Pancreas (tissue), 10 donors: ENCODE measurements at regions not wholly inside any gene's neighbourhood (a gene's known extent, or its start where the extent isn't known, plus 50 kb on each side); places are given as distances from the start of the nearest gene placed in this dataset.

ENCODE experiments used
- ATAC-seq, 4 donors: fragments of 200-7000 bp; cut with Tn5 transposase; one replicate each; pipeline versions ENCODE4 v1.8.0 to v1.9.1; 2020; ENCODE audit warnings: mild to moderate bottlenecking in 4 of 4, moderate library complexity in 4 of 4
- DNase-seq, 6 donors: peaks; one replicate each; pipeline ENCODE4 v3.0.0-alpha.2; 2020
- FAIRE-seq: peaks from 2 replicates; lab custom pipeline; 2012; peaks lifted over from hg19 to GRCh38; lab: Jason Lieb, UNC
- H3K27ac ChIP-seq, 4 donors: fragments of 200-600 bp; sonication (generic); 1 replicate in 3 of 4; 2 replicates in 1 of 4; pipeline versions ENCODE4 v1.5.0 to v1.8.0; 2020
- H3K27me3 ChIP-seq, 4 donors: fragments of 200-600 bp; one replicate each; pipeline ENCODE4 v1.8.0; 2021
- H3K36me3 ChIP-seq, 3 donors: fragments of 200-600 bp; sonication (generic) in 1 of 3; one replicate each; pipeline versions ENCODE4 v1.5.0 to v1.8.0; 2020 to 2021
- H3K4me1 ChIP-seq, 3 donors: fragments of 200-600 bp; one replicate each; pipeline ENCODE4 v1.8.0; 2021
- H3K4me3 ChIP-seq, 4 donors: fragments of 200-600 bp; sonication (generic) in 2 of 4; one replicate each; pipeline versions ENCODE4 v1.5.0 to v1.8.0; 2020 to 2021
- H3K9me3 ChIP-seq, 4 donors: fragments of 200-600 bp; one replicate each; pipeline ENCODE4 v1.8.0; 2021
- CTCF ChIP-seq, 4 donors: fragments of 200-600 bp; sonication (generic) in 3 of 4; IDR thresholded peaks; one replicate each; pipeline versions ENCODE4 v1.5.0 to v1.8.0; 2021; ENCODE audit warnings: antibody characterized with exemption in 4 of 4
- WGBS, 2 donors: extraction: QIAGEN DNeasy Blood & Tissue Kit; methylation state at CpG; one replicate each; pipeline ENCODE4 v1.1.7; 2013; 5-methylcytosine and 5-hydroxymethylcytosine counted together
- intact Hi-C, 3 donors: fragments of 100-400 bp; cut with DNase I; formaldehyde crosslinking; loops; one replicate each; pipeline versions ENCODE4 v1.11.1 to v1.14.2; 2022
- donor health status: healthy with polysubstance abuse.
- donor health status: DM: no; HTN: no; CAD: no; lungs with moderate emphysema.
- donor health status: DM: no; HTN: no; CAD: no.
- donor health status: control.
- donor health status: control.
- donor health status: Bipolar disorder and iron deficiency.
- donor health status: DM: yes; HTN: yes; CAD: no.
- donor health status: DM: no; HTN: no; CAD: no.
- donor health status: DM: no; HTN: no; CAD: no.
- donor health status: DM: yes; HTN: yes; CAD: no.

DNA sequence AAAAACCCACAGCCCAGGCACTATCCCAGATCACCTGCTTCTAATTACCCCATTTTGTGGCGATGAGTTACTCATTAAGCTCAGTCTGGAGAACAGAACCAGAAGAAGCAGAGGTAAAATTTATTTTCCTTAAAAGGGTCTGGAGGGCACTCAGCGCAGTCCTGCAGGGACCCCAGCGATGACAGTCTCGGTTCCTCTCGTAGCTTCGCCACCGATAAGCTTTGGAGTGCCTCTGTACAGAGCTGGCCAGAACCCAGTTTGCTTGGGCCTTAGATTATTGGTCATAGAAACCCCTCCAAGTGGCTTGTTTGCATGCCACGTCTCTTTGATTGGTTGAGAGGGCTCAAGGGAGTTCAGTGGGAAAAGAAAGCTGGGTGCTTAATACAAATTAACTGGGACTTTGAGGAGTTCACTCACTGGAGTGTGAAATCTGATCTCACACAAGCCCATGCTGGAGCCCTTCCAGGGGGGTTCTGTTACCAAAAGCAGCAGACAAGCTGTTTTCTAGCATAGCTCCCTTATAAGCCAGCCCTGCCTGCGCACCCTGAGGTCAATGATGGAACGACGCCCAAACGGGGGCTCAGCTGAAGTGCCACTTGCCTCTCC is 158.5 kb upstream of the ARID1B start:
- peak in 2 of 4 donors; percentile 10 to 22 for ATAC-seq
- FAIRE-seq = no peak
- no peak for TF ChIP-seq CTCF (IDR thresholded peaks at IDR 0.05)
- Histone ChIP-seq H3K36me3 (no peaks in the 10 kb centered on the region), H3K27ac (no peak overlapping the region), H3K27me3 (no peaks in the 10 kb centered on the region), H3K9me3 (no peaks in the 10 kb centered on the region), H3K4me3 (no peak overlapping the region), H3K4me1 (no peaks in the 10 kb centered on the region)
- DNase-seq = no peak
- intact Hi-C loops = no loop called here
- WGBS, 2 donors = 66 to 73% methylated on average over 12 of the region's 12 CpGs

DNA sequence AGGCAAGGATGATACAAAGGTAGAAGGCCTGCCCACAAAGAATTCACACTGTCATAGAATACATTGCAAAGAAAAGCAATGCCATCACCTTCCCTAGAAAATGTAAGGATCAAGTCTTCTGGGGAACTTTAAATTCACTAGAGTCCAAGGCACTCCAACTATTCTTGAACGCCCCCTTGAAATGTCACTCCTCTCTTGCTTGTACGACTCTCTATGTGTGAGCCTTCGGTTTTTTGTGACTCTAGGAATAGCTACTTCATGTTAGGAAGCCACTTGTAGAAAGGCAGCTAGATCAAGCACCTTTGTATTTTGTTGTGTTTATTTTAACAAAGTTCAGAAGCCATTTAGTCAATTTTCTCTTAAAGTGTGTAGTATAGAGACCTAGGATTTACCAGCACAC is 159.2 kb upstream of the ARID1B start:
- FAIRE-seq (no peak), DNase-seq (no peak), ATAC-seq (no peak)
- H3K4me3 ChIP-seq = no peak overlapping the region
- H3K4me1 ChIP-seq = no peaks in the 10 kb centered on the region
- H3K9me3 ChIP-seq = no peaks in the 10 kb centered on the region
- 77 to 79% methylated on average over 3 of the region's 3 CpGs for whole genome bisulfite sequencing, 2 donors
- intact Hi-C loops = no loop called here
- no peaks in the 10 kb centered on the region for H3K27me3 ChIP-seq
- no peak overlapping the region for H3K27ac ChIP-seq
- no peak for TF ChIP-seq CTCF (IDR thresholded peaks at IDR 0.05)
- no peaks in the 10 kb centered on the region for H3K36me3 ChIP-seq

DNA sequence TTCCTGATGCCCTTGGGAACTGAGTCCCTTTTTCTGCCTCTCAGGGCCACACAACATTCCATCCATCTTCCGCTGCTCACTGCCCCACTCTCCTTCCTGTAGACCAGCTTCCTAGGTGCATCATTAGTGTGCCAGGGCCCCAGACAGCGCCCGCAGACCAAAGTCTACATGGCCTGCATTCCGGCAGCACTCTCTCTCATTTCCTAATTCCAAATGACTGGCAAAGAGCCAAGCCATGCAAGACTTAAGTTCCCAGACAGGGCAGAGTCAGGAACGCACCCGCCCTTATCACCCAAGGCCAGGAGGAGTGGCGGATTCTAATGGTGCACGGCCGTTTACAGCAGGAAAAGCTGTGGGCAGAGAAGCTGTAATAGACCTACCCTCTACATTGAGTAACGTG is 159.8 kb upstream of the ARID1B start:
- Histone ChIP-seq H3K27me3 (no peaks in the 10 kb centered on the region), H3K4me1 (no peaks in the 10 kb centered on the region), H3K4me3 (no peak overlapping the region), H3K36me3 (no peaks in the 10 kb centered on the region), H3K27ac (no peak overlapping the region), H3K9me3 (no peaks in the 10 kb centered on the region)
- intact Hi-C loops = no loop called here
- 17 to 18% methylated on average over 10 of the region's 10 CpGs for WGBS, 2 donors
- FAIRE-seq = no peak
- DNase-seq = peak in 3 of 6 donors; percentile 35 to 50 (median 38)
- peak; percentile 60 to 94 (median 84) for ATAC-seq
- no peak for TF ChIP-seq CTCF (IDR thresholded peaks at IDR 0.05)

DNA sequence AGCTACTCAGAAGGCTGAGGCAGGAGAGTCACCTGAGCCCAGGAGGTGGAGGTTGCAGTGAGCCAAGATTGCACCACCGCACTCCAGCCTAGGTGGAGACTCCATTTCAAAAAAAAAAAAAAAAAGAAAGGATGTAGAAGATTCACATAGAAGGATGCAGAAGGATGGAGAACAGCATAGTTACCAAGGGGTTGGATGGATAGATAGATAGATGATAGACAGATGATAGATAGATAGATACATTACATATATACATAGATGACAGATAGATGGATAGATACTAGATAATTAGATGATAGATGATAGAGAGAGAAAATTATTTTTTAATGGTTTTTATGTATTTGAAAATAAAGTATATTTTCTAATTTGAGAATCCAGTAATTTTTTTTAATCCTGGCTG is 160.7 kb upstream of the ARID1B start:
- TF ChIP-seq CTCF (IDR thresholded peaks at IDR 0.05) = no peak
- no peak for ATAC-seq
- intact Hi-C loops = no loop called here
- Histone ChIP-seq H3K36me3 (no peaks in the 10 kb centered on the region), H3K27ac (no peak overlapping the region), H3K4me3 (no peak overlapping the region), H3K4me1 (no peaks in the 10 kb centered on the region), H3K27me3 (no peaks in the 10 kb centered on the region), H3K9me3 (no peaks in the 10 kb centered on the region)
- no peak for FAIRE-seq
- 100% methylated on average over 1 of the region's 1 CpG for WGBS, 2 donors
- DNase-seq = no peak

DNA sequence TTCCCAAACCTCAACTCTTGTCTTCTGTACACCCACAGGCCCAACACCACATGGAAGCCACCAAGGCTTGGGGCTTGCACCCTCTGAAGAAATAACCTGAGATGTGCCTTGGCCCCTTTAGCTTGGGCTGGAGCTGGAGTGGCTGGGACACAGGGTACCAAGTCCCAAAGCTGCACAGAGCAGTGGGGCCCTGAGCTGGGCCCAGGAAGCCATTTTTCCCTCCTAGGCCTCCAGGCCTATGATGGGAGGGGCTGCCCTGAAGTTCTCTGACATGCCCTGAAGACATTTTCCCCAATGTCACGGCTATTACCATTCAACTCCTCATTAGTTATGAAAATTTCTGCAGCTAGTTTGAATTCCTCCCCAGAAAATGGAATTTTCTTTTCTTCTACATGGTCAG is 163.2 kb upstream of the ARID1B start:
- Histone ChIP-seq H3K4me1 (no peaks in the 10 kb centered on the region), H3K4me3 (no peak overlapping the region), H3K36me3 (no peaks in the 10 kb centered on the region), H3K27ac (no peak overlapping the region), H3K9me3 (no peaks in the 10 kb centered on the region), H3K27me3 (no peaks in the 10 kb centered on the region)
- no peak for DNase-seq
- FAIRE-seq = no peak
- ATAC-seq = no peak
- intact Hi-C loops = no loop called here
- 93 to 100% methylated on average over 1 of the region's 1 CpG for WGBS, 2 donors
- TF ChIP-seq CTCF (IDR thresholded peaks at IDR 0.05) = no peak
